ENCODE measurements at regions not wholly inside any gene's neighbourhood (a gene's known extent, or its start where the extent isn't known, plus 50 kb on each side); places are given as distances from the start of the nearest gene placed in this dataset.
A peak's percentile ranks its signal among the peaks of the same experiment; 100 is the strongest.
"Not testable (repeated sequence)": the region's sequence is repeated elsewhere in the genome, so short reads cannot be mapped to it uniquely, and the experiment has no call there.

DNA sequence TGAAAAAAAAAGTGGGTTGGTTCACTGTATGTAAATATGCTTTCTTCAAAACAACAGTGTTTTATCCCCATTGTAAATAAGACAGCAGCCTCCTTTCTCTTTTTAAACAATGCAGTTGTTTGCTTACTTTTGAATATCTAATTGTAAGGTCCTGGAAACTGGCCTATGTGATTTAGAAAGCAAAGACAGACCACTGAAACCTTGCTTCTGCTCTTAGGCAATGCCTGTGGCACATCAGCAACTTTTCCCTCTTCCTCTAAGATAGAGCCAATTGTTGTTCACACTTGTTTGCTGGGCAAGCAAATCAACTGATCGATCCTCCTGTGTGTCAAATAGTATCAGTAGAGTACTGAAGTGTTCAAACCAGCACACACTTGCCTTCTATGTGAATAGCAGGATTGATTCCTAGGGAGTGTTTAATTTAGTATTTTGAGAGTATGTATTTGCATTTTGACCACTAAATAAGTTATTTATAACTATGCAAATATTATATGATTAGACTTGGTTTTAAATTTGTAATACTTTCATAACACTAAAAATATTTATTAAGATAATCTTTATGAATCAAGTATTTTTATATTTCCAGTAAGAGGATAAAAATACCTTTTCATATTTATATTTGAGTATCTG lies 55.4 kb upstream of the GRPR start:
- H3K4me3 ChIP-seq (ENCODE audit: low read depth, low read length): no peak overlapping the region
- no peak for DNase-seq (ENCODE audit: low read depth)

DNA sequence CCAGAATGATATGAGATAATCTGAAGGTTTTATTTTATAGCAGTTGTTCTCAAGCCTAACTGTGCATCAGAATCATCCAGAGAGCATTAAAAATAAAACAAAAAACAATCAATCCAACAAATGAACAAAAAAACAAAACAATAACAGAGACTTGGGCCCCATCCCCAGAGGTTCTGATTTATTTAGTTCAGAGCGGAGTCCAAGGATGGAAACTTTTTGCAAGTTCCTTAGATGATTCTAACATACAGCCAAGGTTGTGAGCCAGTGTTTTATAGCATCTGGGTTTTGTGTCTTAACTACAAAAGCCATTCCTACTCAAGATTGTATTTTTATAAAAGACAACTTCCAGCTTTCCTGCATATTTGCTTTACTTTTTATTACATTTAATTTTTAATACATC lies 59.4 kb upstream of the GRPR start:
- H3K4me3 ChIP-seq (ENCODE audit: low read depth, low read length): no peak overlapping the region
- DNase-seq (ENCODE audit: low read depth): no peak

GRCh38 chrX:16063141-16063540 lies 60.2 kb upstream of the GRPR start:
- no peak overlapping the region for H3K4me3 ChIP-seq (ENCODE audit: low read depth, low read length)
- no peak for DNase-seq (ENCODE audit: low read depth)

DNA sequence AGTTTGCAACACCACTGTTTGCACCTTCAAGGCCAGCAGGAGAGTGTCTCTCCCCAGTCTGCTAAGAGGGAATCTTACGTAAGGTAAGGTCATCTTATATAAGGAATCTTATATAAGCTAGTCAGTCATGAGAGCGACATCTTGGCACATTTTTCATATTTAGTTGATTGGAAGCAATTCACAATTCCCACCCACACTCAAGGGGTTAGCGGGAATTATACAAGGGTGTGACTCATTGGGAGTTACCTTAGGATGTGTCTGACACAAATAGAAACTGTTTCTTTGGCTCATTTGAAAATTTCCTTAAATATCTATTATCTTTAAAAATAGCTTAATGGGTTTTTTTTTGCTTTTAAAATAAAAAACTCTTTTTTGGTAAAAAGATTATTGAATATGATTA lies 62.1 kb upstream of the GRPR start:
- DNase-seq (ENCODE audit: low read depth): no peak
- H3K4me3 ChIP-seq (ENCODE audit: low read depth, low read length): no peak overlapping the region

DNA sequence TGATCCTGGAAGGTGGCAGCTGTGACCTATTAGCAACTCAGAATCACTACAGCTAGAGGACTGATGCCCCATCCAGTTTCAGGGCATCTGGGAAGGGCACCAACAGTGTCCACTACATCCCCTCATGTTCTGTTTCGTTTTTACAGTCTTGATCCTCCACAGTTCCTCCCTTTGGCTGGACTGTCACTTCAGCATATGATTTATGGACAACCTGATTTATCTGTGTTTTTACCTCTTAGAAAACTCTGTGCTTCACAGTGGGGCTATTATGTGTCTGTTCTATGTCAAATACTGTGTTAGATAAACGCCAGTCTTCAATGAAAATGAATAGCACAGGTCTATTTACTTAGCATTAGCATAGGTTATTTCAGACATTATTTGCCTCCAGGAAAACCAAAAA lies 63.1 kb upstream of the GRPR start:
- H3K4me3 ChIP-seq (ENCODE audit: low read depth, low read length): no peak overlapping the region
- DNase-seq (ENCODE audit: low read depth): no peak

GRCh38 chrX:16049126-16049525 lies 74.2 kb upstream of the GRPR start:
- not testable (repeated sequence) for H3K4me3 ChIP-seq (ENCODE audit: low read depth, low read length); DNase-seq (ENCODE audit: low read depth)

- no peak for DNase-seq (ENCODE audit: low read depth)
- no peak overlapping the region for H3K4me3 ChIP-seq (ENCODE audit: low read depth, low read length)
These were observed 80.4 kb upstream of the GRPR start for GRCh38 chrX:16042980-16043379.

DNA sequence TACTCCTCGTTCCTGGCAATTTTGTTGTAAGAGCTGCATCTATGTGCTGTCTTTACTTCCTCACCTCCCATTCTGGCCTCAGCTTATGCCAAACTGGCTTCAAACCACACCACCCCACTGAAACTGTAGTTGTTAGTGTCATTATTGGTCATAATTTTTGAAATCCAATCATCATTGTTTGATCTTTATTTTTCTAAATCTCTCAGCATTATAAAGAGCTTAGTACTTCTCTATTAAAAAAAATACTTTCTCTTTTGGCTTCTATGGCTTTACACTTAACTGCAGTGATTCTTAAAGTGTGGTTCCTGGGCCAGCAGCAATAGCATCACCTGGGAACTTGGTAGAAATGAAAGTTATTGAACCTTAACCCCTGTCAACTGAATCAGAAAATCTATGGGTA lies 83.5 kb upstream of the GRPR start:
- DNase-seq (ENCODE audit: low read depth): no peak

GRCh38 chrX:16039363-16039762 lies 84.0 kb upstream of the GRPR start:
- H3K4me3 ChIP-seq (ENCODE audit: low read depth, low read length): no peak overlapping the region
- no peak for DNase-seq (ENCODE audit: low read depth)

More for the DNA sequence above, 83.5 kb upstream of the GRPR start:
- H3K4me3 ChIP-seq (ENCODE audit: low read depth, low read length): no peak overlapping the region

GRCh38 chrX:16033331-16033730 lies 90.0 kb upstream of the GRPR start:
- H3K4me3 ChIP-seq (ENCODE audit: low read depth, low read length): no peak overlapping the region

GRCh38 chrX:16028576-16028975 lies 94.8 kb upstream of the GRPR start:
- H3K4me3 ChIP-seq (ENCODE audit: low read depth, low read length): no peak overlapping the region
- DNase-seq (ENCODE audit: low read depth): no peak

More at GRCh38 chrX:16033331-16033730, 90.0 kb upstream of the GRPR start:
- peak; percentile 43 for DNase-seq (ENCODE audit: low read depth)

DNA sequence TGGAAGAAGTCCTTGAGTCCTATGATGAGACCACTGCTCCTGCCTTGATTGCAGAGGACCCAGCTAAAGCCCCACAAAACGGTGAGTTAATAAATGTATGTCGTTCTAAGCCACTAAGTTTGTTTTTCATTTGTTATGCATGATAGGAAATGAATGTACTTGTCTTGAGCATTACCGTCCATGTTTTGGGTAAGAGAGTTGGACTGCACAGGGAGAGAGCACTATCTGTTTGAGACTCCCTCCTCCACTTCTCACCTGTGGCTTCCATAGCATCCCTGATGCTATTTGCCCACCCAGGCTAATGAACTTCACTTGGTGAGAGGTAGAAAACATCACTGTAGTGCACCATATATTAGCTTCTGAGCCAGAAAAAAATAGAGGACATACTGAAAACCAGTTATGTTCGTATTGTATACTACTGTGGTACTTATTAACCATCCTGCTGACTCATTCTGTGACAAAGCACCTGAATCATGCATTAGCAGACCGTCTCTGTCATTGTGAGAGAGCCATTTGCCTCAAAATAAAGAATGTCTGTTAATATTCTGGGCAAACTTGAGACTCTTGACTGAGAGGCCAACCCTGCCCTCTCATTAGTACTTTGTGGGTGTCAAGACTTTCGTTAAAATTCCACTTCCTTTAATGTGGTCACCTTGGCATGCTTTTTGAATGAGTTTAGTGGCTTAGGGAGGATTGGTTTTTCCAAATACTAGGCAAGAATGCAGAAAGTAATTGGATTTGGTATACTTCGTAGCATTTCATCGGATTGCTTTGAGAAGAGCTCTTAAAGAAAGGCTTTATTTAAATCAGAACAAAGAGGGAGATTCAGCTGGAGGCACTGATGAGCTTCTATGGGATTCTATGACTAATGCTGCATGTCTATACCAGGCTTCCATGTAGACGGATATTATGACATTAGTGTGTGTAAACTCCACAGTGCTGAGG lies 99.3 kb upstream of the GRPR start:
- DNase-seq (ENCODE audit: low read depth): no peak
- H3K4me3 ChIP-seq (ENCODE audit: low read depth, low read length): no peak overlapping the region

- no peak for DNase-seq (ENCODE audit: low read depth)
These were observed 100.7 kb upstream of the GRPR start for GRCh38 chrX:16022580-16023200.

GRCh38 chrX:16018291-16018690 lies 105.1 kb upstream of the GRPR start:
- no peak overlapping the region for H3K4me3 ChIP-seq (ENCODE audit: low read depth, low read length)
- DNase-seq (ENCODE audit: low read depth): no peak

More at GRCh38 chrX:16022580-16023200, 100.7 kb upstream of the GRPR start:
- no peak overlapping the region for H3K4me3 ChIP-seq (ENCODE audit: low read depth, low read length)

- no peak overlapping the region for H3K4me3 ChIP-seq (ENCODE audit: low read depth, low read length)
- DNase-seq (ENCODE audit: low read depth): no peak
These were observed 109.2 kb upstream of the GRPR start for GRCh38 chrX:16014171-16014570.

GRCh38 chrX:16012250-16012649 lies 111.1 kb upstream of the GRPR start:
- no peak overlapping the region for H3K4me3 ChIP-seq (ENCODE audit: low read depth, low read length)
- DNase-seq (ENCODE audit: low read depth): no peak

DNA sequence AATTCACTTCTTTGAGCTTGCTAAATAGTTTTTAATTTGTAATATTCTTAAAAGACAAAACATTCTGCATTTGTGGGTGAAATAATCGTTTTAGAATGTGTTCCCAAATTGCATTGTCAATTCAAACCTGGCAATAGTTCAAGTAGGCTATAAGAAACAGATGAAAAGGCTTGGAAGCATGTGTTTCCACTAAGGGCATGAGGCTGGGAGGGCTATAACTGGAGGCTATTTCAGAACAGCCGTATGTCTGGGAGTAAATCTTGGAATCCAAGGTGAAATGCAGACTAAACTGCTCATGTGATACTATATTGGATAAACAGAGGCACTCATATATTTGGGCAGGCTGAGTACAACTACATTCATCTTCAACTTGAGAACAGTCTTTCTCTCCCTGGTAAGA lies 117.4 kb upstream of the GRPR start:
- no peak for DNase-seq (ENCODE audit: low read depth)
- H3K4me3 ChIP-seq (ENCODE audit: low read depth, low read length): no peak overlapping the region

DNA sequence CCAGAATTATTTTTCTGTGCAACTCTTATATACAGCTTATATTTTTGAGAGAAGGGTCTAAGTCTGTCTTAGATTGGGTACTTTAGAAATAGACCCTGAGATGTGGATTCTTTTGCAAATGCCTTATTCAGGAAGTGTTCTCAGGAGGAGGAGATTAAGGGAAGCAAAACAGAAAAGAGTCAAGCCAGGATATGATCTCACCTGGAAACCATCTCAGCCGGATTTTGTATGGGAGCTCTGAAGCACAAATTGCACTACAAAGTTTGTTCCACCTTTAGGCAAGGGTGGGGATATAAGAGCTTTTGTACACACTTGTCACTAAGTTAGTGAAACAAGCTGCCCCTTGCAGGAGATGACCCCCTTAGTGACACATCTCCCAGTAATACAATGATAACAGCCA lies 121.2 kb upstream of the GRPR start:
- DNase-seq (ENCODE audit: low read depth): no peak
- no peak overlapping the region for H3K4me3 ChIP-seq (ENCODE audit: low read depth, low read length)

DNA sequence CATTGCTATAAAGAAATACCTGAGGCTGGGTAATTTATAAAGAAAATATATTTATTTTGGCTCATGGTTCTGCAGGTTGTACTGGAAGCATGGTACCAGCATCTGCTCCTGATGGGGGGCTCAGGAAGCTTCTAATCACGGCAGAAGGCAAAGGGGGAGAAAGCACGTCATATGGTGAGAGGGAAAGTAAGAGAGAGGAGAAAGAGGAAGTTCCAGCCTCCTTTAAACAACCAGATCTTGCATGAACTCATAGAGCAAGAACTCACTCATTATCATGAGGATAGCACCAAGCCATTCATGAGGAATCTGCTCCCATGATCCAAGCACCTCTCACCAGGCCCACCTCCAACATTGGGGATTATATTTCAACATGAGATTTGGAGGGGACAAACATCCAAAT lies 125.0 kb upstream of the GRPR start:
- no peak for DNase-seq (ENCODE audit: low read depth)
- no peak overlapping the region for H3K4me3 ChIP-seq (ENCODE audit: low read depth, low read length)

DNA sequence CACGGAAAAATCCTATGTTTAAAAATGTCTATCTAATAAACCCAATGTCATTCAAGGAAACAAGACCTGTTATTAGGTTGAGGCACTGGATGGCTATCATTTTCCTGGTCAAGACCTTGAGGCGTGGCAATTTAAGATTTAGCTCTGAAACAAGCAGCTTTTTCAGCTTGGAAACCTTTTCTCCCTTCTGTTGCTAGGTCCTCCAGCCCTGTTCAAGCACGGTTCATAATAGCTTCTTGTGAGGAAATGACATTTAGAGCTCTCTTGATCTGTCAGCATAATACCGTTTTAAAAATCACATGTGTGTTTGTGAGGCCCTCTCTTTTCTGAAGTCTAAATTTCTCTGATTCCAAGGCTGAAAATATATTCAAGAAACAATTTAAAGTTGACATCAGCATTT lies 133.6 kb upstream of the GRPR start:
- no peak for DNase-seq (ENCODE audit: low read depth)
- H3K4me3 ChIP-seq (ENCODE audit: low read depth, low read length): no peak overlapping the region

All from skeletal muscle cell (primary cell).